HCT116 (cell line): ENCODE measurements at regions not wholly inside any gene's neighbourhood (a gene's known extent, or its start where the extent isn't known, plus 50 kb on each side); places are given as distances from the start of the nearest gene placed in this dataset.

Source experiments
- ATAC-seq: fragments of 200-7000 bp; cut with Tn5 transposase; 2 replicates; pipeline ENCODE4 v1.9.1; 2020; ENCODE audit warnings: mild to moderate bottlenecking, moderate library complexity
- BruUV-seq: library from RNA; stranded (reverse); fragments of 400-500 nt; replicated peaks from 2 replicates; lab custom pipeline; 2021; lab: Mats Ljungman, UMichigan
- CTCF ChIA-PET: fragments of 300-600 bp; sonication (Branson Sonifier 250); formaldehyde crosslinking; loops from one replicate; lab custom pipeline; 2021; ENCODE audit warnings: antibody characterized with exemption; lab: Charles Lee
- POLR2A ChIA-PET: fragments of 300-600, 350-600 bp; sonication (Branson Sonifier 250); formaldehyde crosslinking; loops from one replicate; lab custom pipeline; 2021; ENCODE audit warnings: antibody characterized with exemption; lab: Charles Lee
- RAD21 ChIA-PET, 2 experiments: fragments of 300-600 bp; sonication (Branson Sonifier 250); formaldehyde crosslinking; loops; one replicate each; lab custom pipeline; 2023; ENCODE audit warnings: low total read pairs in 2 of 2; ENCODE audit not compliant: uncharacterized antibody in 2 of 2, unreplicated experiment in 2 of 2, low non-redundant PET in 1 of 2; lab: Charles Lee
- DNase-seq: peaks from one replicate; pipeline ENCODE4 v3.0.0-alpha.2; 2010; ENCODE audit warnings: low read depth, low spot score
- H2AFZ ChIP-seq: fragments of 200-600 bp; shearing (Covaris generic), sonication (generic); 2 replicates; pipeline ENCODE4 v1.6.1; 2017; ENCODE audit warnings: low read depth, mixed run types, mixed read lengths, antibody characterized with exemption, low read length; ENCODE audit not compliant: poor library complexity, severe bottlenecking
- H3K27ac ChIP-seq: 2 replicates; pipeline ENCODE4 v1.5.1; 2012; ENCODE audit warnings: low read depth, low read length
- H3K27me3 ChIP-seq: fragments of 200-600 bp; sonication (generic); 2 replicates; pipeline ENCODE4 v1.6.1; 2016; ENCODE audit warnings: mixed run types, low read length, mixed read lengths; ENCODE audit not compliant: insufficient read depth
- H3K36me3 ChIP-seq, 2 experiments: fragments of 200-500 bp in 1 of 2; fragments of 200-600 bp in 1 of 2; sonication (Bioruptor generic) in 1 of 2; sonication (generic) in 1 of 2; 2 replicates each; pipeline versions ENCODE4 v1.5.1 to v1.6.1; 2014 to 2016; ENCODE audit warnings: low read length in 2 of 2, inconsistent platforms in 1 of 2, mixed read lengths in 1 of 2, mixed run types in 1 of 2; ENCODE audit not compliant: insufficient read depth in 2 of 2, control insufficient read depth in 1 of 2
- H3K4me1 ChIP-seq, 2 experiments: fragments of 200-600 bp in 1 of 2; sonication (generic) in 1 of 2; 2 replicates each; pipeline versions ENCODE4 v1.5.1 to v1.6.1; 2012 to 2017; ENCODE audit warnings: low read length in 2 of 2, inconsistent platforms in 1 of 2, mild to moderate bottlenecking in 1 of 2, mixed read lengths in 1 of 2, mixed run types in 1 of 2, moderate library complexity in 1 of 2; ENCODE audit not compliant: insufficient read depth in 2 of 2, control insufficient read depth in 1 of 2
- H3K4me2 ChIP-seq: fragments of 200-600 bp; sonication (generic); 2 replicates; pipeline ENCODE4 v1.6.1; 2017; ENCODE audit warnings: mixed run types, low read length, mixed read lengths
- H3K4me3 ChIP-seq, 2 experiments: fragments of 200-600 bp in 1 of 2; sonication (generic) in 1 of 2; replicated peaks in 1 of 2; 2 replicates each; pipeline ENCODE4 v1.5.1; 2011 to 2016; ENCODE audit warnings: low read length in 2 of 2, control low read depth in 1 of 2, low read depth in 1 of 2, mild to moderate bottlenecking in 1 of 2, mixed read lengths in 1 of 2, mixed run types in 1 of 2
- H3K79me2 ChIP-seq: fragments of 200-600 bp; sonication (generic); 2 replicates; pipeline ENCODE4 v1.6.1; 2017; ENCODE audit warnings: mild to moderate bottlenecking, mixed run types, low read length, moderate library complexity, mixed read lengths; ENCODE audit not compliant: insufficient read depth
- H3K9ac ChIP-seq: fragments of 200-600 bp; sonication (generic); 2 replicates; pipeline ENCODE4 v1.6.1; 2016; ENCODE audit warnings: low read length, mixed read lengths
- H3K9me2 ChIP-seq: fragments of 200-600 bp; sonication (generic), shearing (Covaris generic); 2 replicates; pipeline ENCODE4 v1.6.1; 2017; ENCODE audit warnings: mixed run types, mild to moderate bottlenecking, moderate library complexity; ENCODE audit not compliant: insufficient read depth
- H3K9me3 ChIP-seq, 2 experiments: fragments of 200-500 bp in 1 of 2; fragments of 200-600 bp in 1 of 2; sonication (Bioruptor generic) in 1 of 2; sonication (generic) in 1 of 2; 2 replicates each; pipeline ENCODE4 v1.6.1; 2014 to 2017; ENCODE audit warnings: low read length in 2 of 2, mixed read lengths in 2 of 2, inconsistent platforms in 1 of 2, low read depth in 1 of 2, mild to moderate bottlenecking in 1 of 2, mixed run types in 1 of 2, moderate library complexity in 1 of 2; ENCODE audit not compliant: control insufficient read depth in 1 of 2, insufficient read depth in 1 of 2
- H4K20me1 ChIP-seq: fragments of 200-600 bp; sonication (generic), shearing (Covaris generic); 2 replicates; pipeline ENCODE4 v1.6.1; 2017; ENCODE audit warnings: mixed run types, mild to moderate bottlenecking, moderate library complexity; ENCODE audit not compliant: insufficient read depth
- CBX3 ChIP-seq: IDR thresholded peaks from 2 replicates; pipeline ENCODE4 v1.6.1; 2012; ENCODE audit warnings: low read depth
- EGR1 ChIP-seq: IDR thresholded peaks from 2 replicates; pipeline ENCODE4 v1.6.1; 2012; ENCODE audit warnings: low read depth
- EZH2 ChIP-seq: fragments of 200-600 bp; sonication (generic); IDR thresholded peaks from 2 replicates; pipeline ENCODE4 v1.6.1; 2017; ENCODE audit warnings: antibody characterized with exemption, mixed run types
- FOSL1 ChIP-seq: IDR thresholded peaks from 2 replicates; pipeline ENCODE4 v1.6.1; 2012; ENCODE audit warnings: low read depth
- POLR2AphosphoS5 ChIP-seq: IDR thresholded peaks from 2 replicates; pipeline ENCODE4 v1.6.1; 2011; ENCODE audit warnings: mild to moderate bottlenecking, low read depth, low read length, moderate library complexity
- SP1 ChIP-seq: IDR thresholded peaks from 2 replicates; pipeline ENCODE4 v1.6.1; 2012; ENCODE audit warnings: low read depth
- ZBTB33 ChIP-seq: IDR thresholded peaks from 2 replicates; pipeline ENCODE4 v1.6.1; 2011; ENCODE audit warnings: mild to moderate bottlenecking, low read length, moderate library complexity; ENCODE audit not compliant: insufficient replicate concordance; ENCODE audit errors: extremely low read depth
- intact Hi-C: fragments of 100-400 bp; cut with micrococcal nuclease; formaldehyde crosslinking; loops from 2 replicates; pipeline ENCODE4 v1.10.0; 2022

- ATAC-seq, result no peak
- no peaks in the 10 kb centered on the region for H3K4me1 ChIP-seq
- intact Hi-C loops, result no loop called here
Observed at GRCh38 chr7:125773113-125773785, 843.6 kb upstream of the POT1 start.

GRCh38 chr7:125747966-125748365, 818.3 kb upstream of the POT1 start:
- BruUV-seq, result no TSS peak
- ChIA-PET RAD21 (no interaction called here), POLR2A (no interaction called here), CTCF (no interaction called here)
- intact Hi-C loops, result no loop called here
- no peak for TF ChIP-seq FOSL1
- no peak for TF ChIP-seq SP1
- TF ChIP-seq EGR1, result no peak
- TF ChIP-seq POLR2AphosphoS5, result no peak
- TF ChIP-seq ZBTB33, result no peak
- no peak overlapping the region for H3K27ac ChIP-seq
- no peaks in the 10 kb centered on the region for H3K9me2 ChIP-seq
- H3K27me3 ChIP-seq, result no peaks in the 10 kb centered on the region
- H3K4me1 ChIP-seq, result no peaks in the 10 kb centered on the region
- H3K4me3 ChIP-seq, result no peak overlapping the region
- H2AFZ ChIP-seq, result no peak overlapping the region
- H3K36me3 ChIP-seq, result no peaks in the 10 kb centered on the region
- H3K79me2 ChIP-seq, result no peaks in the 10 kb centered on the region
- no peaks in the 10 kb centered on the region for H3K9me3 ChIP-seq
- DNase-seq, result no peak
- H3K9ac ChIP-seq, result no peak overlapping the region
- no peaks in the 10 kb centered on the region for H4K20me1 ChIP-seq
- no peak for ATAC-seq
- no peak overlapping the region for H3K4me2 ChIP-seq

More at GRCh38 chr7:125773113-125773785, 843.6 kb upstream of the POT1 start:
- H3K9me3 ChIP-seq, result no peaks in the 10 kb centered on the region
- TF ChIP-seq CBX3 (no peak), SP1 (no peak), EZH2 (no peak)
- CTCF ChIA-PET, result no interaction called here
- DNase-seq, result no peak
- H3K79me2 ChIP-seq, result no peaks in the 10 kb centered on the region
- H3K4me2 ChIP-seq, result no peak overlapping the region
- no peaks in the 10 kb centered on the region for H3K9me2 ChIP-seq
- H3K27me3 ChIP-seq, result no peaks in the 10 kb centered on the region
- H4K20me1 ChIP-seq, result no peaks in the 10 kb centered on the region
- H3K36me3 ChIP-seq, result no peaks in the 10 kb centered on the region
- H3K9ac ChIP-seq, result no peak overlapping the region
- H2AFZ ChIP-seq, result no peak overlapping the region
- H3K4me3 ChIP-seq, result no peak overlapping the region
- no peak overlapping the region for H3K27ac ChIP-seq
- no TSS peak for BruUV-seq
- POLR2A ChIA-PET, result no interaction called here
- RAD21 ChIA-PET, result no interaction called here
